ENCODE measurements at regions not wholly inside any gene's neighbourhood (a gene's known extent, or its start where the extent isn't known, plus 50 kb on each side); places are given as distances from the start of the nearest gene placed in this dataset.

DNA sequence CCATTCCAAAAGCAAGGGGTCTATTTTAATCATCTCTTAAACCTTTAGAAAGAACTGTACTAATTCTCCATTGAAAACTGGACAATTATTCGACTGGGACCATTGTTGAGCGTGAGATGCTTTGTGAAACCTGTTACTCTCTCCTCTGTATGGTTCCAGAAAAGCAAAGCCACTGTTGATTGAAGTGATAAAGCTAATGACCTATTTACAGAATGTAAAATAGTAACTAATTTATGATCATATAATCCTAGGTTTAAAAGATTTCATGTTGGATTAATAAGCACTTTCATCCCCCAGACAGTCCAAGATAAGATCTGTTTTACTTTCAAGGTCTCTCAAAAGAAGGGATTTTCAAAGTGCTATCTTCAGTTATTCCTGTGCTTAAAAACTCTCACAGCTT is 614.5 kb downstream of the TMA16 start:
- TF ChIP-seq POLR2A (IDR thresholded peaks at IDR 0.05) (no peak), POLR2AphosphoS5 (IDR thresholded peaks at IDR 0.05) (no peak), CTCF (IDR thresholded peaks at IDR 0.05) (no peak)
- H3K27ac ChIP-seq: no peak overlapping the region
- no peaks in the 10 kb centered on the region for H3K27me3 ChIP-seq
- no peaks in the 10 kb centered on the region for H3K36me3 ChIP-seq
- DNase-seq (ENCODE audit: low spot score in 2 of 2): no peak
- no peaks in the 10 kb centered on the region for H3K4me1 ChIP-seq
- intact Hi-C loops (cut with DNase I; ENCODE audit: low total_unique reads): no loop called here
- no peak overlapping the region for H3K4me3 ChIP-seq
- H3K9me3 ChIP-seq: no peaks in the 10 kb centered on the region

- TF ChIP-seq CTCF (IDR thresholded peaks at IDR 0.05) (no peak), POLR2A (IDR thresholded peaks at IDR 0.05) (no peak), POLR2AphosphoS5 (IDR thresholded peaks at IDR 0.05) (no peak)
- H3K4me3 ChIP-seq: no peak overlapping the region
- no peaks in the 10 kb centered on the region for H3K9me3 ChIP-seq
- DNase-seq (ENCODE audit: low spot score in 2 of 2): no peak
- intact Hi-C loops (cut with DNase I; ENCODE audit: low total_unique reads): no loop called here
- H3K36me3 ChIP-seq: no peaks in the 10 kb centered on the region
- no peak overlapping the region for H3K27ac ChIP-seq
- H3K27me3 ChIP-seq: no peaks in the 10 kb centered on the region
- H3K4me1 ChIP-seq: no peaks in the 10 kb centered on the region
These were observed 615.0 kb downstream of the TMA16 start for GRCh38 chr4:164109503-164109902.

- H3K4me3 ChIP-seq: no peak overlapping the region
- H3K27ac ChIP-seq: no peak overlapping the region
- TF ChIP-seq POLR2A (IDR thresholded peaks at IDR 0.05) (no peak), CTCF (IDR thresholded peaks at IDR 0.05) (no peak), POLR2AphosphoS5 (IDR thresholded peaks at IDR 0.05) (no peak)
These were observed 620.7 kb downstream of the TMA16 start for GRCh38 chr4:164115236-164115635.

DNA sequence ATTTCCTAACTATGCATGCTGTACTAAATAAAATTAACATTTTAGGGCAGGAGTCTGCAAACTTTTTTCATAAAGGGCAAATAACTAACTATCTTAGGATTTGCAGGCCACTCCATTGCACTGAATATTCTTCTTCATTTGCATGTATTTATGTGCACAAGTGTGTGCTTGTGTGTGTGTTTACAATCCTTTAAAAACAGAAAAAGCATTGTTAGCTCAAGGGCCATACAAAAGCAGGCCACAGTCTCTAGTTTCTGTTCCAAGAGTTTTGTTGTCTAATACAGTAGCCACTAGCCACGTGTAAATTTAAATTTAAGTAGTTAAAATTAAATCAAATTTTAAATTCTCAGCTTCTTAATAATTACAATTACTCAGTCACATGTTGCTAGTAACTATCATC is 621.8 kb downstream of the TMA16 start:
- TF ChIP-seq POLR2AphosphoS5 (IDR thresholded peaks at IDR 0.05) (no peak), CTCF (IDR thresholded peaks at IDR 0.05) (no peak), POLR2A (IDR thresholded peaks at IDR 0.05) (no peak)
- intact Hi-C loops (cut with DNase I; ENCODE audit: low total_unique reads): no loop called here
- Histone ChIP-seq H3K9me3 (no peaks in the 10 kb centered on the region), H3K4me3 (no peak overlapping the region), H3K27ac (no peak overlapping the region), H3K36me3 (no peaks in the 10 kb centered on the region), H3K4me1 (no peaks in the 10 kb centered on the region), H3K27me3 (no peaks in the 10 kb centered on the region)
- DNase-seq (ENCODE audit: low spot score in 2 of 2): no peak

More at GRCh38 chr4:164115236-164115635, 620.7 kb downstream of the TMA16 start:
- intact Hi-C loops (cut with DNase I; ENCODE audit: low total_unique reads): no loop called here
- H3K27me3 ChIP-seq: no peaks in the 10 kb centered on the region
- no peak for DNase-seq (ENCODE audit: low spot score in 2 of 2)
- H3K4me1 ChIP-seq: no peaks in the 10 kb centered on the region
- H3K36me3 ChIP-seq: no peaks in the 10 kb centered on the region
- no peaks in the 10 kb centered on the region for H3K9me3 ChIP-seq

GRCh38 chr4:164134388-164134787 is 619.5 kb upstream of the SMIM31 start:
- Histone ChIP-seq H3K9me3 (no peaks in the 10 kb centered on the region), H3K27me3 (no peaks in the 10 kb centered on the region), H3K27ac (no peak overlapping the region), H3K4me1 (no peaks in the 10 kb centered on the region), H3K4me3 (no peak overlapping the region), H3K36me3 (no peaks in the 10 kb centered on the region)
- intact Hi-C loops (cut with DNase I; ENCODE audit: low total_unique reads): loop anchor here (2.0 kb wide), 1 partner anchor 70 kb away; no protein-coding TSS in a partner anchor
- DNase-seq (ENCODE audit: low spot score in 2 of 2): no peak
- TF ChIP-seq CTCF (IDR thresholded peaks at IDR 0.05): no peak

Measured in breast epithelium (tissue), 4 donors.